OCI-LY7 (cell line): ENCODE measurements at regions not wholly inside any gene's neighbourhood (a gene's known extent, or its start where the extent isn't known, plus 50 kb on each side); places are given as distances from the start of the nearest gene placed in this dataset.

Experiments used
- BruUV-seq: library from RNA; stranded (reverse); fragments of 400-500 nt; replicated peaks from 2 replicates; lab custom pipeline; 2021; lab: Mats Ljungman, UMichigan
- CTCF ChIA-PET: fragments of 300-600 bp; sonication (Branson Sonifier 250); formaldehyde crosslinking; loops from one replicate; lab custom pipeline; 2022; ENCODE audit warnings: antibody characterized with exemption; ENCODE audit not compliant: unreplicated experiment; lab: Charles Lee
- POLR2A ChIA-PET: fragments of 300-600 bp; sonication (Branson Sonifier 250); formaldehyde crosslinking; loops from one replicate; lab custom pipeline; 2022; ENCODE audit warnings: antibody characterized with exemption; lab: Charles Lee
- DNase-seq: peaks from one replicate; pipeline ENCODE4 v3.0.0-alpha.2; 2015; ENCODE audit warnings: low spot score
- H2AFZ ChIP-seq: fragments of 200-600 bp; sonication (generic), shearing (Covaris generic); 2 replicates; pipeline ENCODE4 v1.6.1; 2014; ENCODE audit warnings: mild to moderate bottlenecking, antibody characterized with exemption, low read length, moderate library complexity
- H3K27ac ChIP-seq: fragments of 200-600 bp; sonication (generic); 2 replicates; pipeline ENCODE4 v1.5.1; 2014; ENCODE audit warnings: mixed run types, low read depth, mild to moderate bottlenecking, moderate library complexity, low read length, inconsistent platforms; ENCODE audit not compliant: poor library complexity, severe bottlenecking
- H3K36me3 ChIP-seq: fragments of 200-600 bp; sonication (generic); 2 replicates; pipeline ENCODE4 v1.6.1; 2014; ENCODE audit warnings: mild to moderate bottlenecking, antibody characterized with exemption, low read length, moderate library complexity, mixed read lengths; ENCODE audit not compliant: insufficient read depth
- H3K4me1 ChIP-seq: fragments of 200-600 bp; sonication (generic); 2 replicates; pipeline ENCODE4 v1.5.1; 2014; ENCODE audit warnings: mild to moderate bottlenecking, low read length; ENCODE audit not compliant: insufficient read depth, poor library complexity, severe bottlenecking
- H3K4me2 ChIP-seq: fragments of 200-600 bp; sonication (generic); 2 replicates; pipeline ENCODE4 v1.6.1; 2014; ENCODE audit warnings: mild to moderate bottlenecking, low read length
- H3K4me3 ChIP-seq: fragments of 200-600 bp; sonication (generic); 2 replicates; pipeline ENCODE4 v1.5.1; 2014; ENCODE audit warnings: mild to moderate bottlenecking, low read depth, low read length; ENCODE audit not compliant: poor library complexity, severe bottlenecking
- H3K79me2 ChIP-seq: fragments of 200-600 bp; sonication (generic); 2 replicates; pipeline ENCODE4 v1.6.1; 2016; ENCODE audit warnings: low read depth, mild to moderate bottlenecking, low read length, moderate library complexity, mixed read lengths; ENCODE audit not compliant: insufficient read depth
- H3K9me2 ChIP-seq: fragments of 200-600 bp; sonication (generic); 2 replicates; pipeline ENCODE4 v1.6.1; 2016; ENCODE audit warnings: mild to moderate bottlenecking, low read length, mixed read lengths; ENCODE audit not compliant: insufficient read depth
- H3K9me3 ChIP-seq: fragments of 200-600 bp; sonication (generic); 2 replicates; pipeline ENCODE4 v1.6.1; 2014; ENCODE audit warnings: mild to moderate bottlenecking, mixed run types, low read length, mixed read lengths
- H4K20me1 ChIP-seq: fragments of 200-600 bp; sonication (generic); 2 replicates; pipeline ENCODE4 v1.6.1; 2014; ENCODE audit warnings: mild to moderate bottlenecking, antibody characterized with exemption, low read length, moderate library complexity, mixed read lengths; ENCODE audit not compliant: insufficient read depth
- CTCF ChIP-seq: fragments of 200-600 bp; sonication (generic); conservative IDR thresholded peaks from 2 replicates; pipeline ENCODE4 v1.5.1; 2014; ENCODE audit warnings: mild to moderate bottlenecking, antibody characterized with exemption, low read length, moderate library complexity, mixed read lengths
- EZH2phosphoT487 ChIP-seq: fragments of 200-600 bp; sonication (generic); IDR thresholded peaks from 2 replicates; pipeline ENCODE4 v1.6.1; 2018; ENCODE audit warnings: low read depth, borderline replicate concordance, mild to moderate bottlenecking, mixed run types, antibody characterized with exemption, low read length, moderate library complexity, mixed read lengths
- intact Hi-C: fragments of 100-400 bp; cut with micrococcal nuclease; formaldehyde crosslinking; loops from one replicate; pipeline ENCODE4 v1.10.0; 2022; ENCODE audit not compliant: unreplicated experiment

GRCh38 chr12:132410849-132411248 lies 79.1 kb upstream of the FBRSL1 start:
- Histone ChIP-seq H3K27ac (no peak overlapping the region), H4K20me1 (no peaks in the 10 kb centered on the region), H3K4me1 (no peaks in the 10 kb centered on the region), H2AFZ (no peak overlapping the region), H3K9me3 (no peaks in the 10 kb centered on the region), H3K36me3 (no peaks in the 10 kb centered on the region), H3K9me2 (no peaks in the 10 kb centered on the region), H3K4me3 (no peak overlapping the region), H3K79me2 (no peaks in the 10 kb centered on the region), H3K4me2 (no peak overlapping the region)
- ChIA-PET POLR2A (interaction anchor here (0.6 kb wide), 1 partner anchor 523 kb away, joined by 3 read pairs; no protein-coding TSS in a partner anchor), CTCF (no interaction called here)
- TF ChIP-seq EZH2phosphoT487 (no peak), CTCF (no peak)
- intact Hi-C loops, result no loop called here
- BruUV-seq, result no TSS peak
- no peak for DNase-seq

- BruUV-seq, result no TSS peak
- no peak for DNase-seq
- no peaks in the 10 kb centered on the region for H3K9me3 ChIP-seq
- H3K36me3 ChIP-seq, result no peaks in the 10 kb centered on the region
- no peak overlapping the region for H3K27ac ChIP-seq
- H3K4me3 ChIP-seq, result no peak overlapping the region
- TF ChIP-seq EZH2phosphoT487 (no peak), CTCF (no peak)
- H3K4me2 ChIP-seq, result no peak overlapping the region
- no peaks in the 10 kb centered on the region for H4K20me1 ChIP-seq
- POLR2A ChIA-PET, result no interaction called here
- no peaks in the 10 kb centered on the region for H3K9me2 ChIP-seq
- H2AFZ ChIP-seq, result no peak overlapping the region
- intact Hi-C loops, result no loop called here
- no peaks in the 10 kb centered on the region for H3K4me1 ChIP-seq
- no peaks in the 10 kb centered on the region for H3K79me2 ChIP-seq
- CTCF ChIA-PET, result no interaction called here
Observed at GRCh38 chr12:132410296-132410625, 79.7 kb upstream of the FBRSL1 start.

- TF ChIP-seq CTCF, result no peak
- no peak for TF ChIP-seq EZH2phosphoT487
- no TSS peak for BruUV-seq
- CTCF ChIA-PET, result no interaction called here
Observed at GRCh38 chr12:132409495-132410295, 80.3 kb upstream of the FBRSL1 start.

More at GRCh38 chr12:132409495-132410295, 80.3 kb upstream of the FBRSL1 start:
- no peak for DNase-seq
- Histone ChIP-seq H3K4me1 (no peaks in the 10 kb centered on the region), H3K9me2 (no peaks in the 10 kb centered on the region), H3K4me3 (no peak overlapping the region), H3K27ac (no peak overlapping the region), H3K79me2 (no peaks in the 10 kb centered on the region), H2AFZ (no peak overlapping the region), H3K36me3 (no peaks in the 10 kb centered on the region), H3K4me2 (no peak overlapping the region), H3K9me3 (no peaks in the 10 kb centered on the region), H4K20me1 (no peaks in the 10 kb centered on the region)
- POLR2A ChIA-PET, result no interaction called here
- intact Hi-C loops, result no loop called here
